DMS53 (cell line): ENCODE measurements at regions not wholly inside any gene's neighbourhood (a gene's known extent, or its start where the extent isn't known, plus 50 kb on each side); places are given as distances from the start of the nearest gene placed in this dataset.

Experiments
- DNase-seq: peaks from one replicate; lab custom pipeline; 2025; lab: John Stamatoyannopoulos, UW

- no peak for DNase-seq
These were observed 59.1 kb upstream of the DCN start for GRCh38 chr12:91241756-91242155.

GRCh38 chr12:91240386-91241095, 57.9 kb upstream of the DCN start:
- DNase-seq, result no peak

GRCh38 chr12:91239481-91239880, 56.9 kb upstream of the DCN start:
- no peak for DNase-seq
